ENCODE measurements at regions not wholly inside any gene's neighbourhood (a gene's known extent, or its start where the extent isn't known, plus 50 kb on each side); places are given as distances from the start of the nearest gene placed in this dataset.

GRCh38 chr4:124224256-124224655 is 488.3 kb downstream of the ANKRD50 start:
- Histone ChIP-seq H4K20me1 (ENCODE audit: insufficient read depth, low read length) (no peaks in the 10 kb centered on the region), H3K9ac (ENCODE audit: low read length) (no peak overlapping the region), H3K9me3 (replicated peaks; ENCODE audit: insufficient read depth, low read length) (no peaks in the 10 kb centered on the region), H3K9me2 (replicated peaks; ENCODE audit: insufficient read depth, low read length) (no peaks in the 10 kb centered on the region), H2AFZ (ENCODE audit: low read length) (no peak overlapping the region), H3K27ac (ENCODE audit: low read length) (no peak overlapping the region), H3K36me3 (replicated peaks; ENCODE audit: insufficient read depth, low read length) (no peaks in the 10 kb centered on the region), H3K4me2 (ENCODE audit: low read depth, low read length) (no peak overlapping the region), H3K79me2 (ENCODE audit: low read length) (no peaks in the 10 kb centered on the region), H3K4me1 (ENCODE audit: low read length) (no peaks in the 10 kb centered on the region), H3F3A (ENCODE audit: insufficient read depth, low read length) (no peaks in the 10 kb centered on the region), H3K4me3 (ENCODE audit: low read length) (no peak overlapping the region), H3K27me3 (replicated peaks; ENCODE audit: insufficient read depth, low read length) (no peaks in the 10 kb centered on the region)
- DNase-seq, result no peak
- TF ChIP-seq CTCF (IDR thresholded peaks at IDR 0.05; ENCODE audit: low read length), result no peak
- no peak for TF ChIP-seq EZH2 (optimal IDR thresholded peaks at IDR 0.05; ENCODE audit: low read depth, low read length)
- no peak for TF ChIP-seq EZH2phosphoT487 (IDR thresholded peaks at IDR 0.05; ENCODE audit: low read length)

- Histone ChIP-seq H3K27me3 (replicated peaks; ENCODE audit: insufficient read depth, low read length) (no peaks in the 10 kb centered on the region), H3K79me2 (ENCODE audit: low read length) (no peaks in the 10 kb centered on the region)
Observed at GRCh38 chr4:124227981-124228380, 484.6 kb downstream of the ANKRD50 start.

GRCh38 chr4:124230268-124230667 is 482.3 kb downstream of the ANKRD50 start:
- Histone ChIP-seq H3K79me2 (ENCODE audit: low read length) (no peaks in the 10 kb centered on the region), H3K9ac (ENCODE audit: low read length) (no peak overlapping the region), H3K27me3 (replicated peaks; ENCODE audit: insufficient read depth, low read length) (no peaks in the 10 kb centered on the region), H3K27ac (ENCODE audit: low read length) (no peak overlapping the region), H3K9me3 (replicated peaks; ENCODE audit: insufficient read depth, low read length) (no peaks in the 10 kb centered on the region), H2AFZ (ENCODE audit: low read length) (no peak overlapping the region), H3K4me1 (ENCODE audit: low read length) (no peaks in the 10 kb centered on the region), H3K4me2 (ENCODE audit: low read depth, low read length) (no peak overlapping the region), H3K4me3 (ENCODE audit: low read length) (no peak overlapping the region), H3K9me2 (replicated peaks; ENCODE audit: insufficient read depth, low read length) (no peaks in the 10 kb centered on the region), H4K20me1 (ENCODE audit: insufficient read depth, low read length) (no peaks in the 10 kb centered on the region), H3F3A (ENCODE audit: insufficient read depth, low read length) (no peaks in the 10 kb centered on the region), H3K36me3 (replicated peaks; ENCODE audit: insufficient read depth, low read length) (no peaks in the 10 kb centered on the region)
- DNase-seq, result no peak
- TF ChIP-seq EZH2phosphoT487 (IDR thresholded peaks at IDR 0.05; ENCODE audit: low read length), result no peak
- no peak for TF ChIP-seq EZH2 (optimal IDR thresholded peaks at IDR 0.05; ENCODE audit: low read depth, low read length)
- TF ChIP-seq CTCF (IDR thresholded peaks at IDR 0.05; ENCODE audit: low read length), result no peak

More at GRCh38 chr4:124227981-124228380, 484.6 kb downstream of the ANKRD50 start:
- Histone ChIP-seq H3K4me1 (ENCODE audit: low read length) (no peaks in the 10 kb centered on the region), H3K9ac (ENCODE audit: low read length) (no peak overlapping the region), H3F3A (ENCODE audit: insufficient read depth, low read length) (no peaks in the 10 kb centered on the region), H3K36me3 (replicated peaks; ENCODE audit: insufficient read depth, low read length) (no peaks in the 10 kb centered on the region), H3K9me3 (replicated peaks; ENCODE audit: insufficient read depth, low read length) (no peaks in the 10 kb centered on the region), H3K27ac (ENCODE audit: low read length) (no peak overlapping the region), H2AFZ (ENCODE audit: low read length) (no peak overlapping the region), H4K20me1 (ENCODE audit: insufficient read depth, low read length) (no peaks in the 10 kb centered on the region), H3K4me2 (ENCODE audit: low read depth, low read length) (no peak overlapping the region), H3K9me2 (replicated peaks; ENCODE audit: insufficient read depth, low read length) (no peaks in the 10 kb centered on the region), H3K4me3 (ENCODE audit: low read length) (no peak overlapping the region)
- TF ChIP-seq CTCF (IDR thresholded peaks at IDR 0.05; ENCODE audit: low read length), result no peak
- no peak for TF ChIP-seq EZH2phosphoT487 (IDR thresholded peaks at IDR 0.05; ENCODE audit: low read length)
- no peak for TF ChIP-seq EZH2 (optimal IDR thresholded peaks at IDR 0.05; ENCODE audit: low read depth, low read length)
- DNase-seq, result no peak

Measured in MM.1S (cell line).